ENCODE measurements at regions not wholly inside any gene's neighbourhood (a gene's known extent, or its start where the extent isn't known, plus 50 kb on each side); places are given as distances from the start of the nearest gene placed in this dataset.

DNA sequence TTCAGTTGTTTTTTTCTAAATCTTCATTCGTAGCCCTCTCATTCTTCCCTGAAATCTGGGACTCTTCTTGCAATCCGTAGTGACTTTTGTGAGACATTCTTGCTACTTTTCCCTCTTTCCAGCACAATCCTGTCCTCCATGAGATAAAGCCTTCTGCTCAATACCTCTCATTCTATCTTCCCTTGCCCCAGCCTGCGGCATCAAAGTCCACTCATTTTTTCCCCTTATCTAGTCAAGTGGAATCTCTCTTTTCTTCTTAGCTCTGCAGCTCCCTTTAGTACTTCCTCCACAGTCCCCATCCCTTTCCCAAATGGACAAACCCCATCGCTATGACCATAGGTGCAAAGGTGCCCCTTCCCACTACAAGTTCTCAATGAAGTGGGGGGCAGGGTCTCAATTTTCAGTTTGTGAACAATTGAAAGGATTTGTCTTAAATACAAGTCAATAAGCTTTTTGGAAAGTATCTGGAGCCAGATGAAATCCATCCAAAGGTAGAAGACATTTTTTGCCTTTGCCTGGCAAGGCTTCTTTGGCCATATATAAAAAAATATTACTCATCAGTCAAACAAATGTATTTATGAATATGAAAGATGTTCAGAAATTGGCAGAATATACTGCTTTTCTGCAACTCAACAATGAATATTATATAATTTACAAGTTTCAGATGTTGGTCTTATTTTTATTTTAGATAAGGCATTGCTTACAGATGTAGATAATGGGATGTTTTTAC, 179.4 kb downstream of the SNAPC1 start:
- Histone ChIP-seq H4K20me1 (ENCODE audit: control insufficient read depth, extremely low read depth, insufficient read depth, low read length) (no peaks in the 10 kb centered on the region), H3K27me3 (ENCODE audit: control insufficient read depth, insufficient read depth, low read length) (no peaks in the 10 kb centered on the region), H3K36me3 (ENCODE audit: control insufficient read depth, insufficient read depth, low read length) (no peaks in the 10 kb centered on the region), H3K4me3 (replicated peaks in 1 of 4; ENCODE audit: control extremely low read depth in 1 of 4, insufficient read depth in 1 of 4, low read depth in 3 of 4, low read length in 4 of 4) (no peak overlapping the region), H3K79me2 (ENCODE audit: control insufficient read depth, insufficient read depth, low read length) (no peaks in the 10 kb centered on the region), H3K27ac (ENCODE audit: insufficient read depth, low read length) (no peak overlapping the region), H3K9me3 (ENCODE audit: control insufficient read depth, insufficient read depth, low read depth, low read length) (no peaks in the 10 kb centered on the region), H3K4me1 (ENCODE audit: control insufficient read depth, extremely low read depth, insufficient read depth, low read length) (no peaks in the 10 kb centered on the region), H2AFZ (ENCODE audit: low read length) (no peak overlapping the region), H3K4me2 (ENCODE audit: extremely low read depth, insufficient read depth, low read length) (no peak overlapping the region), H3K9ac (ENCODE audit: insufficient read depth, low read length) (no peak overlapping the region)
- DNase-seq (ENCODE audit: low read depth in 2 of 2), result no peak
- TF ChIP-seq EZH2 (IDR thresholded peaks at IDR 0.05; ENCODE audit: low read length, missing control alignments), result no peak
- TF ChIP-seq, protein P1, sequence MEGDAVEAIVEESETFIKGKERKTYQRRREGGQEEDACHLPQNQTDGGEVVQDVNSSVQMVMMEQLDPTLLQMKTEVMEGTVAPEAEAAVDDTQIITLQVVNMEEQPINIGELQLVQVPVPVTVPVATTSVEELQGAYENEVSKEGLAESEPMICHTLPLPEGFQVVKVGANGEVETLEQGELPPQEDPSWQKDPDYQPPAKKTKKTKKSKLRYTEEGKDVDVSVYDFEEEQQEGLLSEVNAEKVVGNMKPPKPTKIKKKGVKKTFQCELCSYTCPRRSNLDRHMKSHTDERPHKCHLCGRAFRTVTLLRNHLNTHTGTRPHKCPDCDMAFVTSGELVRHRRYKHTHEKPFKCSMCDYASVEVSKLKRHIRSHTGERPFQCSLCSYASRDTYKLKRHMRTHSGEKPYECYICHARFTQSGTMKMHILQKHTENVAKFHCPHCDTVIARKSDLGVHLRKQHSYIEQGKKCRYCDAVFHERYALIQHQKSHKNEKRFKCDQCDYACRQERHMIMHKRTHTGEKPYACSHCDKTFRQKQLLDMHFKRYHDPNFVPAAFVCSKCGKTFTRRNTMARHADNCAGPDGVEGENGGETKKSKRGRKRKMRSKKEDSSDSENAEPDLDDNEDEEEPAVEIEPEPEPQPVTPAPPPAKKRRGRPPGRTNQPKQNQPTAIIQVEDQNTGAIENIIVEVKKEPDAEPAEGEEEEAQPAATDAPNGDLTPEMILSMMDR (conservative IDR thresholded peaks at IDR 0.05 in 1 of 2, IDR thresholded peaks at IDR 0.05 in 1 of 2; ENCODE audit: low read depth in 1 of 2, low read length in 2 of 2), result no peak

- Histone ChIP-seq H3K27ac (ENCODE audit: insufficient read depth, low read length) (no peak overlapping the region), H3K4me1 (ENCODE audit: control insufficient read depth, extremely low read depth, insufficient read depth, low read length) (no peaks in the 10 kb centered on the region), H3K27me3 (ENCODE audit: control insufficient read depth, insufficient read depth, low read length) (no peaks in the 10 kb centered on the region), H2AFZ (ENCODE audit: low read length) (no peak overlapping the region), H4K20me1 (ENCODE audit: control insufficient read depth, extremely low read depth, insufficient read depth, low read length) (no peaks in the 10 kb centered on the region), H3K4me3 (replicated peaks in 1 of 4; ENCODE audit: control extremely low read depth in 1 of 4, insufficient read depth in 1 of 4, low read depth in 3 of 4, low read length in 4 of 4) (no peak overlapping the region), H3K9me3 (ENCODE audit: control insufficient read depth, insufficient read depth, low read depth, low read length) (no peaks in the 10 kb centered on the region), H3K36me3 (ENCODE audit: control insufficient read depth, insufficient read depth, low read length) (no peaks in the 10 kb centered on the region), H3K4me2 (ENCODE audit: extremely low read depth, insufficient read depth, low read length) (no peak overlapping the region), H3K9ac (ENCODE audit: insufficient read depth, low read length) (no peak overlapping the region), H3K79me2 (ENCODE audit: control insufficient read depth, insufficient read depth, low read length) (no peaks in the 10 kb centered on the region)
- no peak for DNase-seq (ENCODE audit: low read depth in 2 of 2)
- no peak for TF ChIP-seq EZH2 (IDR thresholded peaks at IDR 0.05; ENCODE audit: low read length, missing control alignments)
- TF ChIP-seq, protein P1 (conservative IDR thresholded peaks at IDR 0.05 in 1 of 2, IDR thresholded peaks at IDR 0.05 in 1 of 2; ENCODE audit: low read depth in 1 of 2, low read length in 2 of 2), result no peak
These were observed 186.2 kb downstream of the SNAPC1 start for GRCh38 chr14:61948376-61948775.

- no peak for DNase-seq (ENCODE audit: low read depth in 2 of 2)
- no peaks in the 10 kb centered on the region for H3K9me3 ChIP-seq (ENCODE audit: control insufficient read depth, insufficient read depth, low read depth, low read length)
These were observed 188.1 kb downstream of the SNAPC1 start for GRCh38 chr14:61950340-61950739.

More at GRCh38 chr14:61950340-61950739, 188.1 kb downstream of the SNAPC1 start:
- Histone ChIP-seq H3K36me3 (ENCODE audit: control insufficient read depth, insufficient read depth, low read length) (no peaks in the 10 kb centered on the region), H2AFZ (ENCODE audit: low read length) (no peak overlapping the region), H3K4me2 (ENCODE audit: extremely low read depth, insufficient read depth, low read length) (no peak overlapping the region), H3K27ac (ENCODE audit: insufficient read depth, low read length) (no peak overlapping the region), H3K4me3 (replicated peaks in 1 of 4; ENCODE audit: control extremely low read depth in 1 of 4, insufficient read depth in 1 of 4, low read depth in 3 of 4, low read length in 4 of 4) (no peak overlapping the region), H3K79me2 (ENCODE audit: control insufficient read depth, insufficient read depth, low read length) (no peaks in the 10 kb centered on the region), H3K4me1 (ENCODE audit: control insufficient read depth, extremely low read depth, insufficient read depth, low read length) (no peaks in the 10 kb centered on the region), H4K20me1 (ENCODE audit: control insufficient read depth, extremely low read depth, insufficient read depth, low read length) (no peaks in the 10 kb centered on the region), H3K9ac (ENCODE audit: insufficient read depth, low read length) (no peak overlapping the region), H3K27me3 (ENCODE audit: control insufficient read depth, insufficient read depth, low read length) (no peaks in the 10 kb centered on the region)
- TF ChIP-seq, protein P1 (conservative IDR thresholded peaks at IDR 0.05 in 1 of 2, IDR thresholded peaks at IDR 0.05 in 1 of 2; ENCODE audit: low read depth in 1 of 2, low read length in 2 of 2), result no peak
- no peak for TF ChIP-seq EZH2 (IDR thresholded peaks at IDR 0.05; ENCODE audit: low read length, missing control alignments)

Measured in fibroblast of lung (primary cell).